Type B pancreatic cell (in vitro differentiated cells): ENCODE measurements at regions not wholly inside any gene's neighbourhood (a gene's known extent, or its start where the extent isn't known, plus 50 kb on each side); places are given as distances from the start of the nearest gene placed in this dataset.
"Not testable (repeated sequence)": the region's sequence is repeated elsewhere in the genome, so short reads cannot be mapped to it uniquely, and the experiment has no call there.

Experiments used
- DNase-seq: peaks from one replicate; pipeline ENCODE4 v3.0.0; 2021; ENCODE audit warnings: mixed read lengths; ENCODE audit not compliant: unreplicated experiment; ENCODE audit errors: extremely low spot score
- H3K27ac Mint-ChIP-seq: 2 replicates; pipeline ENCODE4 v1.8.0; 2021; ENCODE audit warnings: mild to moderate bottlenecking, mixed read lengths
- H3K27me3 Mint-ChIP-seq: 2 replicates; pipeline ENCODE4 v1.8.0; 2021; ENCODE audit warnings: mixed read lengths
- H3K36me3 Mint-ChIP-seq: 2 replicates; pipeline ENCODE4 v1.8.0; 2021; ENCODE audit warnings: mixed read lengths
- H3K4me1 Mint-ChIP-seq: one replicate; pipeline ENCODE4 v1.8.0; 2021; ENCODE audit warnings: mixed read lengths; ENCODE audit not compliant: unreplicated experiment
- H3K4me3 Mint-ChIP-seq: 2 replicates; pipeline ENCODE4 v1.8.0; 2021; ENCODE audit warnings: mild to moderate bottlenecking, mixed read lengths
- H3K9me3 Mint-ChIP-seq: 2 replicates; pipeline ENCODE4 v1.8.0; 2021; ENCODE audit warnings: mixed read lengths
- CTCF ChIP-seq: fragments of 200-600 bp; sonication (generic); conservative IDR thresholded peaks from 2 replicates; pipeline ENCODE4 v1.5.0; 2021; ENCODE audit warnings: antibody characterized with exemption, mild to moderate bottlenecking

- DNase-seq: no peak
- peaks cover 28% of the 10 kb centered on the region for H3K4me1 Mint-ChIP-seq
- no peak overlapping the region for H3K4me3 Mint-ChIP-seq
- H3K27ac Mint-ChIP-seq: no peak overlapping the region
- H3K9me3 Mint-ChIP-seq: no peaks in the 10 kb centered on the region
- no peak for TF ChIP-seq CTCF
- peaks cover 28% of the 10 kb centered on the region for H3K27me3 Mint-ChIP-seq
- H3K36me3 Mint-ChIP-seq: no peaks in the 10 kb centered on the region
Observed at GRCh38 chr20:48486065-48486464, 341.7 kb downstream of the PREX1 start.

- H3K9me3 Mint-ChIP-seq, H3K36me3 Mint-ChIP-seq, DNase-seq, H3K4me3 Mint-ChIP-seq, H3K27ac Mint-ChIP-seq: not testable (repeated sequence)
- Mint-ChIP-seq H3K4me1 (peaks cover 35% of the 10 kb centered on the region), H3K27me3 (peaks cover 30% of the 10 kb centered on the region)
Observed at GRCh38 chr20:48485153-48485552, 342.6 kb downstream of the PREX1 start.

GRCh38 chr20:48483334-48484066, 344.3 kb downstream of the PREX1 start:
- no peak for DNase-seq
- Mint-ChIP-seq H3K9me3 (no peaks in the 10 kb centered on the region), H3K27me3 (peaks cover 36% of the 10 kb centered on the region), H3K27ac (no peak overlapping the region), H3K4me3 (no peak overlapping the region), H3K36me3 (no peaks in the 10 kb centered on the region), H3K4me1 (peaks cover 39% of the 10 kb centered on the region)
- no peak for TF ChIP-seq CTCF

GRCh38 chr20:48482790-48483189, 345.0 kb downstream of the PREX1 start:
- no peak overlapping the region for H3K27ac Mint-ChIP-seq
- H3K9me3 Mint-ChIP-seq: no peaks in the 10 kb centered on the region
- H3K4me1 Mint-ChIP-seq: peaks cover 38% of the 10 kb centered on the region
- DNase-seq: no peak
- peaks cover 36% of the 10 kb centered on the region for H3K27me3 Mint-ChIP-seq
- no peak for TF ChIP-seq CTCF
- no peaks in the 10 kb centered on the region for H3K36me3 Mint-ChIP-seq
- H3K4me3 Mint-ChIP-seq: no peak overlapping the region

GRCh38 chr20:48480216-48480772, 347.5 kb downstream of the PREX1 start:
- TF ChIP-seq CTCF: no peak
- no peak for DNase-seq
- Mint-ChIP-seq H3K4me1 (peaks cover 29% of the 10 kb centered on the region), H3K4me3 (no peak overlapping the region), H3K36me3 (no peaks in the 10 kb centered on the region), H3K9me3 (peaks cover 6% of the 10 kb centered on the region), H3K27ac (no peak overlapping the region), H3K27me3 (peaks cover 47% of the 10 kb centered on the region)

- Mint-ChIP-seq H3K4me3 (no peak overlapping the region), H3K36me3 (no peaks in the 10 kb centered on the region), H3K27ac (no peak overlapping the region), H3K4me1 (peaks cover 24% of the 10 kb centered on the region), H3K27me3 (peaks cover 41% of the 10 kb centered on the region), H3K9me3 (peaks cover 6% of the 10 kb centered on the region)
- TF ChIP-seq CTCF: no peak
- DNase-seq: no peak
Observed at GRCh38 chr20:48478806-48479585, 348.8 kb downstream of the PREX1 start.
